ENCODE measurements at regions not wholly inside any gene's neighbourhood (a gene's known extent, or its start where the extent isn't known, plus 50 kb on each side); places are given as distances from the start of the nearest gene placed in this dataset.

- Histone ChIP-seq H2AFZ (ENCODE audit: low read length) (no peak overlapping the region), H3K79me2 (ENCODE audit: insufficient read depth, low read length) (no peaks in the 10 kb centered on the region), H4K20me1 (ENCODE audit: insufficient read depth, low read length, poor library complexity, severe bottlenecking) (no peaks in the 10 kb centered on the region), H3K4me2 (ENCODE audit: low read depth, low read length, poor library complexity, severe bottlenecking) (no peak overlapping the region), H3K9me3 (ENCODE audit: insufficient read depth, low read depth, low read length) (no peaks in the 10 kb centered on the region), H3F3A (ENCODE audit: low read depth) (no peaks in the 10 kb centered on the region), H3K27me3 (ENCODE audit: insufficient read depth, low read length, poor library complexity, severe bottlenecking) (no peaks in the 10 kb centered on the region), H3K36me3 (ENCODE audit: insufficient read depth, low read length) (no peaks in the 10 kb centered on the region), H3K4me1 (ENCODE audit: insufficient read depth, low read length, poor library complexity, severe bottlenecking) (peaks cover 4% of the 10 kb centered on the region), H3K4me3 (ENCODE audit: low read length, poor library complexity, severe bottlenecking) (no peak overlapping the region), H3K9me2 (replicated peaks; ENCODE audit: low read depth, low read length) (no peaks in the 10 kb centered on the region), H3K9ac (ENCODE audit: low read depth, low read length, poor library complexity, severe bottlenecking) (no peak overlapping the region)
- no peak for TF ChIP-seq CTCF (conservative IDR thresholded peaks at IDR 0.05; ENCODE audit: low read length)
- no peak for TF ChIP-seq EZH2phosphoT487 (IDR thresholded peaks at IDR 0.05; ENCODE audit: borderline replicate concordance)
These were observed 239.1 kb upstream of the NEIL3 start for GRCh38 chr4:177070533-177071058.

- H3K4me2 ChIP-seq (ENCODE audit: low read depth, low read length, poor library complexity, severe bottlenecking), result no peak overlapping the region
- H3K9me3 ChIP-seq (ENCODE audit: insufficient read depth, low read depth, low read length), result no peaks in the 10 kb centered on the region
- no peaks in the 10 kb centered on the region for H3K9me2 ChIP-seq (replicated peaks; ENCODE audit: low read depth, low read length)
- no peaks in the 10 kb centered on the region for H4K20me1 ChIP-seq (ENCODE audit: insufficient read depth, low read length, poor library complexity, severe bottlenecking)
- TF ChIP-seq EZH2phosphoT487 (IDR thresholded peaks at IDR 0.05; ENCODE audit: borderline replicate concordance), result no peak
- TF ChIP-seq CTCF (conservative IDR thresholded peaks at IDR 0.05; ENCODE audit: low read length), result no peak
- H3K4me1 ChIP-seq (ENCODE audit: insufficient read depth, low read length, poor library complexity, severe bottlenecking), result peaks cover 4% of the 10 kb centered on the region
- no peaks in the 10 kb centered on the region for H3K79me2 ChIP-seq (ENCODE audit: insufficient read depth, low read length)
- H3K4me3 ChIP-seq (ENCODE audit: low read length, poor library complexity, severe bottlenecking), result no peak overlapping the region
- H3K36me3 ChIP-seq (ENCODE audit: insufficient read depth, low read length), result no peaks in the 10 kb centered on the region
- H3K9ac ChIP-seq (ENCODE audit: low read depth, low read length, poor library complexity, severe bottlenecking), result no peak overlapping the region
- no peaks in the 10 kb centered on the region for H3K27me3 ChIP-seq (ENCODE audit: insufficient read depth, low read length, poor library complexity, severe bottlenecking)
- no peak overlapping the region for H2AFZ ChIP-seq (ENCODE audit: low read length)
- no peaks in the 10 kb centered on the region for H3F3A ChIP-seq (ENCODE audit: low read depth)
These were observed 232.3 kb upstream of the NEIL3 start for GRCh38 chr4:177077095-177077971.

GRCh38 chr4:177079327-177079726, 230.3 kb upstream of the NEIL3 start:
- Histone ChIP-seq H3K9ac (ENCODE audit: low read depth, low read length, poor library complexity, severe bottlenecking) (no peak overlapping the region), H3F3A (ENCODE audit: low read depth) (no peaks in the 10 kb centered on the region), H2AFZ (ENCODE audit: low read length) (no peak overlapping the region), H3K9me3 (ENCODE audit: insufficient read depth, low read depth, low read length) (no peaks in the 10 kb centered on the region), H4K20me1 (ENCODE audit: insufficient read depth, low read length, poor library complexity, severe bottlenecking) (no peaks in the 10 kb centered on the region), H3K9me2 (replicated peaks; ENCODE audit: low read depth, low read length) (no peaks in the 10 kb centered on the region), H3K79me2 (ENCODE audit: insufficient read depth, low read length) (no peaks in the 10 kb centered on the region), H3K4me2 (ENCODE audit: low read depth, low read length, poor library complexity, severe bottlenecking) (no peak overlapping the region), H3K36me3 (ENCODE audit: insufficient read depth, low read length) (no peaks in the 10 kb centered on the region), H3K4me3 (ENCODE audit: low read length, poor library complexity, severe bottlenecking) (no peak overlapping the region), H3K4me1 (ENCODE audit: insufficient read depth, low read length, poor library complexity, severe bottlenecking) (no peaks in the 10 kb centered on the region), H3K27me3 (ENCODE audit: insufficient read depth, low read length, poor library complexity, severe bottlenecking) (no peaks in the 10 kb centered on the region)
- TF ChIP-seq CTCF (conservative IDR thresholded peaks at IDR 0.05; ENCODE audit: low read length) (no peak), EZH2phosphoT487 (IDR thresholded peaks at IDR 0.05; ENCODE audit: borderline replicate concordance) (no peak)

Data from Loucy (cell line).